ENCODE measurements at regions not wholly inside any gene's neighbourhood (a gene's known extent, or its start where the extent isn't known, plus 50 kb on each side); places are given as distances from the start of the nearest gene placed in this dataset.
A peak's percentile ranks its signal among the peaks of the same experiment; 100 is the strongest.
"Not testable (repeated sequence)": the region's sequence is repeated elsewhere in the genome, so short reads cannot be mapped to it uniquely, and the experiment has no call there.

GRCh38 chr1:214861615-214862014 lies 220.9 kb upstream of the KCNK2 start:
- DNase-seq (ENCODE audit: low spot score), result no peak

GRCh38 chr1:214862421-214862820 lies 220.1 kb upstream of the KCNK2 start:
- DNase-seq (ENCODE audit: low spot score), result no peak

- no peak for DNase-seq (ENCODE audit: low spot score)
Measured at GRCh38 chr1:214864896-214865688, 217.4 kb upstream of the KCNK2 start.

GRCh38 chr1:214870426-214870825 lies 212.1 kb upstream of the KCNK2 start:
- DNase-seq (ENCODE audit: low spot score), result not testable (repeated sequence)

- DNase-seq (ENCODE audit: low spot score), result no peak
Measured at GRCh38 chr1:214880956-214881355, 201.6 kb upstream of the KCNK2 start.

- no peak for DNase-seq (ENCODE audit: low spot score)
Measured at GRCh38 chr1:214882616-214883015, 199.9 kb upstream of the KCNK2 start.

GRCh38 chr1:214895011-214895600 lies 187.4 kb upstream of the KCNK2 start:
- no peak for DNase-seq (ENCODE audit: low spot score)

GRCh38 chr1:214896921-214897320 lies 185.6 kb upstream of the KCNK2 start:
- DNase-seq (ENCODE audit: low spot score), result no peak

GRCh38 chr1:214897581-214897980 lies 185.0 kb upstream of the KCNK2 start:
- DNase-seq (ENCODE audit: low spot score), result no peak

- no peak for DNase-seq (ENCODE audit: low spot score)
Measured at GRCh38 chr1:214898161-214898560, 184.4 kb upstream of the KCNK2 start.

- no peak for DNase-seq (ENCODE audit: low spot score)
Measured at GRCh38 chr1:214898718-214899117, 183.8 kb upstream of the KCNK2 start.

GRCh38 chr1:214899908-214900460 lies 182.6 kb upstream of the KCNK2 start:
- no peak for DNase-seq (ENCODE audit: low spot score)

- no peak for DNase-seq (ENCODE audit: low spot score)
Measured at GRCh38 chr1:214900590-214900989, 181.9 kb upstream of the KCNK2 start.

- DNase-seq (ENCODE audit: low spot score), result no peak
Measured at GRCh38 chr1:214901718-214902117, 180.8 kb upstream of the KCNK2 start.

- DNase-seq (ENCODE audit: low spot score), result no peak
Measured at GRCh38 chr1:214902636-214903320, 179.8 kb upstream of the KCNK2 start.

GRCh38 chr1:214912127-214912526 lies 170.4 kb upstream of the KCNK2 start:
- peak; percentile 2 for DNase-seq (ENCODE audit: low spot score)

- no peak for DNase-seq (ENCODE audit: low spot score)
Measured at GRCh38 chr1:214913966-214914365, 168.6 kb upstream of the KCNK2 start.

- no peak for DNase-seq (ENCODE audit: low spot score)
Measured at GRCh38 chr1:214917081-214917635, 165.4 kb upstream of the KCNK2 start.

GRCh38 chr1:214918745-214919144 lies 163.8 kb upstream of the KCNK2 start:
- DNase-seq (ENCODE audit: low spot score), result no peak

- no peak for DNase-seq (ENCODE audit: low spot score)
Measured at GRCh38 chr1:214920337-214920736, 162.2 kb upstream of the KCNK2 start.

GRCh38 chr1:214923278-214923915 lies 159.1 kb upstream of the KCNK2 start:
- no peak for DNase-seq (ENCODE audit: low spot score)

- DNase-seq (ENCODE audit: low spot score), result no peak
Measured at GRCh38 chr1:214927796-214928195, 154.7 kb upstream of the KCNK2 start.

Data from globus pallidus (tissue), 1 donor.